ENCODE measurements at regions not wholly inside any gene's neighbourhood (a gene's known extent, or its start where the extent isn't known, plus 50 kb on each side); places are given as distances from the start of the nearest gene placed in this dataset.

- dilution Hi-C loops (cut with HindIII; ENCODE audit: low sequenced_read_pairs, unreplicated experiment) = no loop called here
- ATAC-seq (ENCODE audit: low read depth) = no peak; the same call in 1 of the 2 replicates
- no TSS peak for BruUV-seq (replicated peaks)
Observed at GRCh38 chr14:26719514-26719913, 121.7 kb upstream of the NOVA1 start.

More at GRCh38 chr14:26719514-26719913, 121.7 kb upstream of the NOVA1 start:
- Histone ChIP-seq H4K91ac (ENCODE audit: insufficient read depth, low read depth, low read length) (no peak overlapping the region), H3K36me3 (ENCODE audit: control insufficient read depth, insufficient read depth, low read length) (no peaks in the 10 kb centered on the region), H3K9ac (ENCODE audit: low read depth, low read length) (no peak overlapping the region), H2BK120ac (ENCODE audit: low read depth, low read length) (no peak overlapping the region), H3K9me3 (ENCODE audit: control insufficient read depth, insufficient read depth, low read length) (peaks cover 2% of the 10 kb centered on the region; the same call in 1 of the 2 replicates), H2AFZ (replicated peaks; ENCODE audit: low read length, poor library complexity) (no peak overlapping the region), H3K4me3 (ENCODE audit: insufficient read depth, low read depth, low read length) (no peak overlapping the region), H3K56ac (ENCODE audit: extremely low read depth, insufficient read depth, low read length) (no peak overlapping the region), H3K14ac (replicated peaks; ENCODE audit: low read depth, low read length) (no peak overlapping the region), H2AK5ac (ENCODE audit: low read depth, low read length) (no peak overlapping the region), H2AK9ac (replicated peaks; ENCODE audit: low read depth, low read length, poor library complexity) (no peak overlapping the region), H3K4me2 (ENCODE audit: low read depth, low read length) (no peak overlapping the region), H3K4me1 (ENCODE audit: control insufficient read depth, insufficient read depth, low read length) (no peaks in the 10 kb centered on the region), H3K18ac (ENCODE audit: low read depth, low read length) (no peak overlapping the region), H3K79me1 (ENCODE audit: low read depth in 1 of 2, low read length in 2 of 2) (no peaks in the 10 kb centered on the region), H2BK5ac (ENCODE audit: low read depth, low read length, poor library complexity, severe bottlenecking) (no peak overlapping the region), H3K27ac (ENCODE audit: insufficient read depth, low read length) (no peak overlapping the region), H4K5ac (ENCODE audit: low read depth, low read length) (no peak overlapping the region), H2BK20ac (ENCODE audit: low read depth, low read length) (no peak overlapping the region), H3K4ac (ENCODE audit: low read depth, low read length) (no peak overlapping the region), H3K23ac (ENCODE audit: low read depth, low read length) (no peak overlapping the region), H2BK15ac (ENCODE audit: low read depth, low read length) (no peak overlapping the region), H3K27me3 (ENCODE audit: control insufficient read depth, insufficient read depth, low read length) (no peaks in the 10 kb centered on the region), H3K9me1 (ENCODE audit: insufficient read depth, low read length) (no peaks in the 10 kb centered on the region), H4K20me1 (ENCODE audit: insufficient read depth, low read length) (no peaks in the 10 kb centered on the region), H4K8ac (ENCODE audit: low read depth in 2 of 2, low read length in 2 of 2) (no peak overlapping the region)
- peak; percentile 38 for DNase-seq
- CTCF ChIA-PET = no interaction called here
- intact Hi-C loops (cut with micrococcal nuclease) (no loop called here), in situ Hi-C loops (cut with MboI; ENCODE audit: low sequenced_read_pairs) (no loop called here)
- WGBS, 2 experiments (ENCODE audit: extremely low coverage in 2 of 2, insufficient read length in 1 of 2) = no CpG with 5 or more reads among the region's 3 CpGs
- no peak for TF ChIP-seq RFX5 (IDR thresholded peaks at IDR 0.05; ENCODE audit: low read depth, low read length)
- no peak for TF ChIP-seq CTCF (conservative IDR thresholded peaks at IDR 0.05; ENCODE audit: low read depth, low read length)
- no peak for TF ChIP-seq MXI1 (IDR thresholded peaks at IDR 0.05; ENCODE audit: borderline replicate concordance, low read depth, low read length)
- no peak for TF ChIP-seq RCOR1 (IDR thresholded peaks at IDR 0.05; ENCODE audit: insufficient replicate concordance, low read length)
- TF ChIP-seq NFE2L2 (IDR thresholded peaks at IDR 0.05; ENCODE audit: low read depth, low read length) = no peak
- TF ChIP-seq, protein P1, sequence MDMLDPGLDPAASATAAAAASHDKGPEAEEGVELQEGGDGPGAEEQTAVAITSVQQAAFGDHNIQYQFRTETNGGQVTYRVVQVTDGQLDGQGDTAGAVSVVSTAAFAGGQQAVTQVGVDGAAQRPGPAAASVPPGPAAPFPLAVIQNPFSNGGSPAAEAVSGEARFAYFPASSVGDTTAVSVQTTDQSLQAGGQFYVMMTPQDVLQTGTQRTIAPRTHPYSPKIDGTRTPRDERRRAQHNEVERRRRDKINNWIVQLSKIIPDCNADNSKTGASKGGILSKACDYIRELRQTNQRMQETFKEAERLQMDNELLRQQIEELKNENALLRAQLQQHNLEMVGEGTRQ (IDR thresholded peaks at IDR 0.05; ENCODE audit: low read depth, low read length) = no peak
- TF ChIP-seq RAD21 (IDR thresholded peaks at IDR 0.05; ENCODE audit: low read length) = no peak
- no peak for TF ChIP-seq MAFK (IDR thresholded peaks at IDR 0.05; ENCODE audit: low read depth, low read length)
- TF ChIP-seq SMC3 (IDR thresholded peaks at IDR 0.05; ENCODE audit: low read depth, low read length) = no peak
- POLR2A ChIA-PET (ENCODE audit: unreplicated experiment) = no interaction called here

Measured in IMR-90 (cell line).